Epithelial cell of proximal tubule (primary cell): ENCODE measurements at regions not wholly inside any gene's neighbourhood (a gene's known extent, or its start where the extent isn't known, plus 50 kb on each side); places are given as distances from the start of the nearest gene placed in this dataset.

Experiments used
- DNase-seq: peaks from one replicate; pipeline ENCODE4 v3.0.0-alpha.2; 2011; ENCODE audit warnings: low read depth
- H3K4me3 ChIP-seq: 2 replicates; pipeline ENCODE4 v1.5.1; 2011; ENCODE audit warnings: low read depth, mild to moderate bottlenecking, low read length
- TF ChIP-seq, protein P1 (sequence below): conservative IDR thresholded peaks from 2 replicates; pipeline ENCODE4 v1.5.1; 2012; ENCODE audit warnings: low read depth, mild to moderate bottlenecking, low read length

DNA sequence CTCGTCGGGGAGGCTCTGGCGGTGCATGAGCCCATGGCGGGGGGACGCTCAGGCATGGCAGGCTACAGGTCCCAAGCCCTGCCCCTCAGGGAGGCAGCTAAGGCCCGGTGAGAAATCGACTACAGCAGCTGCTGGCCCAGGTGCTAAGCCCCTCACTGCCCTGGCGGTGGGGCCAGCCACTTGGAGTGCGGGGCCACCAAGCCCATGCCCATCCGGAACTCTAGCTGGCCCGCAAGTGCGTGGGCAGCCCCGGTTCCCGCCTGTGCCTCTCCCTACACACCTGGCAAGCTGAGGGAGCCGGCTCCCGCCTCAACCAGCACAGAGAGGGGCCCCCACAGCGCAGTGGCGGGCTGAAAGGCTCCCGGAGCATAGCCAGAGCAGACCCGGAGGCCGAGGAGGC is 1896.9 kb upstream of the CDH6 start:
- TF ChIP-seq, protein P1, sequence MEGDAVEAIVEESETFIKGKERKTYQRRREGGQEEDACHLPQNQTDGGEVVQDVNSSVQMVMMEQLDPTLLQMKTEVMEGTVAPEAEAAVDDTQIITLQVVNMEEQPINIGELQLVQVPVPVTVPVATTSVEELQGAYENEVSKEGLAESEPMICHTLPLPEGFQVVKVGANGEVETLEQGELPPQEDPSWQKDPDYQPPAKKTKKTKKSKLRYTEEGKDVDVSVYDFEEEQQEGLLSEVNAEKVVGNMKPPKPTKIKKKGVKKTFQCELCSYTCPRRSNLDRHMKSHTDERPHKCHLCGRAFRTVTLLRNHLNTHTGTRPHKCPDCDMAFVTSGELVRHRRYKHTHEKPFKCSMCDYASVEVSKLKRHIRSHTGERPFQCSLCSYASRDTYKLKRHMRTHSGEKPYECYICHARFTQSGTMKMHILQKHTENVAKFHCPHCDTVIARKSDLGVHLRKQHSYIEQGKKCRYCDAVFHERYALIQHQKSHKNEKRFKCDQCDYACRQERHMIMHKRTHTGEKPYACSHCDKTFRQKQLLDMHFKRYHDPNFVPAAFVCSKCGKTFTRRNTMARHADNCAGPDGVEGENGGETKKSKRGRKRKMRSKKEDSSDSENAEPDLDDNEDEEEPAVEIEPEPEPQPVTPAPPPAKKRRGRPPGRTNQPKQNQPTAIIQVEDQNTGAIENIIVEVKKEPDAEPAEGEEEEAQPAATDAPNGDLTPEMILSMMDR, result no peak
- DNase-seq, result no peak
- H3K4me3 ChIP-seq, result no peak overlapping the region

DNA sequence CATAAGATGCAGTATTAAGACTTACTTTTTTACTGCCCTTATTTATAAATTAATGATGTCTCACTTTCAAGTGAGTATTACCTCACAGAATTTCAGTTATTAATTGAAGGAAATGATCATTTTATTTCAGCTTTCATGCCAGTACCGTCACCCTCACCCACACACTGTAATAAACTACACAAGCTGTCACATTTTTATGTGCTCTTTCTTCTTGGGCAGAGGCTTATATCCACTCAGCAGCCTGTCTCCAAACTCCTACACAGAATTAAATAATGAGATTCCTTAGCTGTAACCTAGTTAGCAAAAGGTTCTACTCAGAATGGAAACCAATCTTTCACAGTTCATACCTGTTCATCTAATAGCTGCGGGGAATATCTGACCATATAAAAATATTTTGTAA is 1915.8 kb upstream of the CDH6 start:
- TF ChIP-seq, protein P1, result no peak
- no peak for DNase-seq

DNA sequence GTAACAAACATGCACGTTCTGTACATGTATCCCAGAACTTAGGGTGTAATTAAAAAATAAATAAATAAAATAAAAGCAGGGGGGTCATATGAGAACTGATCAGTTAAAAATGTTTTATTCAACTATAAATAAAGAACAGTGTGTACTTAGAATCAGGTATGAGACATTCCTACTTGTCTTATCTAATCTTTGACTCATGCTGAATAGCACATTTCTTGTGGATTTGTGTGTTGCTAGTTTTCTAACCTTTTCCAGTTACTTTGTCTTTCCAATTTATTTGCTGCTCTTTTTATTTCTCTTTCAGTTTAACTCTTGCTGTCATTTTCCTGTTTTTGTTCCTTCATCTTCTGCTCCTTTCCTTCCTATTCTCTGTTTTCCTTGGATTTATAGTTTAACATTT is 1917.1 kb upstream of the CDH6 start:
- H3K4me3 ChIP-seq, result no peak overlapping the region
- no peak for DNase-seq
- TF ChIP-seq, protein P1, result no peak

More for the DNA sequence above, 1915.8 kb upstream of the CDH6 start:
- no peak overlapping the region for H3K4me3 ChIP-seq

DNA sequence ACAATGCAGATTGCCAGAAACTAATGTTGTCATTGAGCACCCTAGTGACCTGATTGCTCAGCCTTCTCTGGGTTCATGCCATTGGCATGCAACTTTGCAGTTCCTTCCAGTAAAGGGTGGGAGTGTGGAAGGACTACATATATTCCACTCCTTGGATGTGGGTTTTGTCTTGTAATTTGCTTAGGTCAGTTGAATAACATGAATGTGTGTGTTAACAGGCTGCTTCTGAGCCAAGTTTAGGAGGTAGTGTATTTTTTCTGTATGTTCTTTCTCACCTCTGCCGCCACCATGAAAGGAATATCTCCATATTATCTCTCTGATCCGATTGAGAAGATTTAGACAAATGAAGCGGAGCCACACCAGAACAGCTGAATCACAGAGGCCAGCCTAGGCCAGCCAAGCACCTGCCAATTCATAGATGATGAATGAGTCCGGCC is 1929.6 kb upstream of the CDH6 start:
- DNase-seq, result no peak
- TF ChIP-seq, protein P1, result no peak
- no peak overlapping the region for H3K4me3 ChIP-seq

DNA sequence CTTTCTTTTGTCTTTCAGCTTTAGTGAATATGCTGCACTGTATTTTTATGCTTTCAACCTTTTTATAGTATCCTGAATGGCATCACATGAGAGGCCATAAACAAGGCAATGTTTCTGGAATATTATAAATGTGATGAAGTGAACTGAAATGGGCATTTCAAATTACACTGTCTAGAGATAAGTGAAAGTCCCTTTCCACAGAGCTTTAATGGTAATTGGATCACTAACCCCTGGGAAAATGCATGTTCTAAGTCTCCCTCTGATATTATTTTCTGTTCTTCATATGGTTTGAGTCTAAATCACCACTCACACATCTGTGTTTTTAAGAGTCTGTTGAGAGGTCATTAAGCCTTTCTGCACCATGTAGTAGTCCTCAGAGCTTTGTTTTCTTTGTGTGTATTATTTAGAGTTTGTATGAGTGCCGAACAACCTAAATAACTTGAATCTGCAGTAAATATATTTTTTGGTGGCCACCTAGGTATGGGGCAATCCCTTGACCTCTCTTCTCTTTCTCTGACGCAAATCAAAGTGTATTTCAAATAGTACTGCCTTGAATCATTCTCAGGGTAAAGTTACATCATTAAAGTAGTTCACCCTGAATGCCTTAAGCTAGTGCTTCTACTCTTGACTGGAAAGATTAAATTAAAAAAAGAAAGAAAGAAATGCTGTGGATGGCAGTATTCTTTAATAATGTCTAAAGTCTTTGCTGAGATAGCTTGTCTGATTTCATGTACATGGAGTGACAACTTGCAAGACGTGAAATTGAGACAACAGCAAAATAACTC is 1931.0 kb upstream of the CDH6 start:
- no peak for DNase-seq
- TF ChIP-seq, protein P1, result no peak
- H3K4me3 ChIP-seq, result no peak overlapping the region

DNA sequence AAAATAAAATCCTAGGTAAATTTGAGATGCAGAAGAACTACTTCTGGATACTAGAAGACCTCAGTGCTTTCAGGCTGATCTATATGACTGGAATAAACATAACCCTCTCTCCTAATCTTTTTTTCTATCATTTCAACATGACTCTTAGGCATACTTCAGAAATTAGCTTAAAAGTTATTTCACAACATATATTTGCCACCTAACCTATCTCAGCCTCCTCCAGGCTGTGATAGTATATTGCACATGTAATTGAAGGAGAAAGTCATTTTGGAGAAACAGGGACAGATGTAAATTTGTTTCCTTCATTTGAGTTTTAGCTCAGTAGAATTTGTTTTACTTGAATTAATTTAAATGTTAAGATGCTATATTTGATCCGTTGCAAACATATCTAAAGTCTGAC is 1932.3 kb upstream of the CDH6 start:
- no peak overlapping the region for H3K4me3 ChIP-seq
- DNase-seq, result no peak
- TF ChIP-seq, protein P1, result no peak

DNA sequence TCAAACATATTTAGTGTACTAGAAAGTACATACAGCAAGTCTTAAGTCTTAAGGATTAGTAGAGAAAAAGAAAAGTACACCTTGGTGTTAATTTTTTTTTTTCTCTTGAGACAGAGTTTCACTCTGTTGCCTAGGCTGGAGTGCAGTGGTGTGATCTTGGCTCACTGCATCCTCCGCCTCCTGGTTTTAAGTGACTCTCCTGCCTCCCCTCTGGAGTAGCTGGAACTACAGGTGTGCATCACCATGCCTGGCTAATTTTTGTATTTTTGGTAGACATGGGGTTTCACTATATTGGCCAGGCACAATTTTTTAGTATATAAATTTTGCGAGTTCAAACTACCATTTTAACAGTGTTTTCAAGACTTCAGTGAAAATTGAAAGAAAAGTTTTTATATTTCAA is 1941.1 kb upstream of the CDH6 start:
- TF ChIP-seq, protein P1, result no peak
- no peak overlapping the region for H3K4me3 ChIP-seq
- DNase-seq, result no peak
